ENCODE measurements at regions not wholly inside any gene's neighbourhood (a gene's known extent, or its start where the extent isn't known, plus 50 kb on each side); places are given as distances from the start of the nearest gene placed in this dataset.

GRCh38 chr15:66960519-66960918 is 104.9 kb upstream of the SMAD3 start:
- no peak for TF ChIP-seq CTCF (IDR thresholded peaks at IDR 0.05)
- DNase-seq (ENCODE audit: low spot score) (no peak), ATAC-seq (ENCODE audit: low FRiP score) (no peak)

- no peak for ATAC-seq (ENCODE audit: low FRiP score)
- TF ChIP-seq CTCF (IDR thresholded peaks at IDR 0.05): no peak
- no peak for DNase-seq (ENCODE audit: low spot score)
Measured at GRCh38 chr15:66961407-66961884, 104.0 kb upstream of the SMAD3 start.

- TF ChIP-seq CTCF (IDR thresholded peaks at IDR 0.05): no peak
- DNase-seq (ENCODE audit: low spot score): no peak
- ATAC-seq (ENCODE audit: low FRiP score): no peak
Measured at GRCh38 chr15:66961901-66962300, 103.5 kb upstream of the SMAD3 start.

- DNase-seq (ENCODE audit: low spot score): no peak
- ATAC-seq (ENCODE audit: low FRiP score): no peak
- no peak for TF ChIP-seq CTCF (IDR thresholded peaks at IDR 0.05)
Measured at GRCh38 chr15:66962522-66962921, 102.9 kb upstream of the SMAD3 start.

- TF ChIP-seq CTCF (IDR thresholded peaks at IDR 0.05): no peak
- ATAC-seq (ENCODE audit: low FRiP score) (no peak), DNase-seq (ENCODE audit: low spot score) (no peak)
Measured at GRCh38 chr15:66963084-66963483, 102.3 kb upstream of the SMAD3 start.

GRCh38 chr15:66963710-66964109 is 101.7 kb upstream of the SMAD3 start:
- ATAC-seq (ENCODE audit: low FRiP score): no peak
- TF ChIP-seq CTCF (IDR thresholded peaks at IDR 0.05): no peak
- no peak for DNase-seq (ENCODE audit: low spot score)

- TF ChIP-seq CTCF (IDR thresholded peaks at IDR 0.05): no peak
- no peak for DNase-seq (ENCODE audit: low spot score)
- no peak for ATAC-seq (ENCODE audit: low FRiP score)
Measured at GRCh38 chr15:66964111-66964738, 101.2 kb upstream of the SMAD3 start.

All from omental fat pad (tissue), 3 donors.